ENCODE measurements at regions not wholly inside any gene's neighbourhood (a gene's known extent, or its start where the extent isn't known, plus 50 kb on each side); places are given as distances from the start of the nearest gene placed in this dataset.

GRCh38 chr4:137901114-137901513 is 341.0 kb downstream of the SLC7A11 start:
- Histone ChIP-seq H3K4me3 (ENCODE audit: low read depth, low read length) (no peak overlapping the region), H3K36me3 (ENCODE audit: control insufficient read depth in 2 of 2, insufficient read depth in 1 of 2, low read length in 2 of 2) (no peaks in the 10 kb centered on the region), H3K27ac (ENCODE audit: extremely low read depth, low read depth, low read length) (no peak overlapping the region), H3K4me1 (ENCODE audit: control insufficient read depth, insufficient read depth, low read length) (no peaks in the 10 kb centered on the region), H3K9me3 (ENCODE audit: control insufficient read depth, insufficient read depth, low read depth, low read length) (no peaks in the 10 kb centered on the region)
- ChIA-PET POLR2A (no interaction called here), CTCF (no interaction called here)
- TF ChIP-seq GFI1B (tag by site-specific recombination; IDR thresholded peaks at IDR 0.05) (no peak), ZNF121 (tag by site-specific recombination; IDR thresholded peaks at IDR 0.05) (no peak), BCL11B (tag by site-specific recombination; IDR thresholded peaks at IDR 0.05; ENCODE audit: low read depth) (no peak), MZF1 (tag by site-specific recombination; IDR thresholded peaks at IDR 0.05; ENCODE audit: borderline replicate concordance) (no peak), ZNF585B (tag by site-specific recombination; IDR thresholded peaks at IDR 0.05) (no peak), GLIS1 (tag by site-specific recombination; IDR thresholded peaks at IDR 0.05) (no peak), ZNF747 (tag by site-specific recombination; IDR thresholded peaks at IDR 0.05) (no peak), ZNF366 (tag by site-specific recombination; conservative IDR thresholded peaks at IDR 0.05) (no peak), ZNF791 (tag by site-specific recombination; IDR thresholded peaks at IDR 0.05) (no peak), ZNF530 (tag by site-specific recombination; IDR thresholded peaks at IDR 0.05; ENCODE audit: low read depth) (no peak), CTCF (tag by site-specific recombination; IDR thresholded peaks at IDR 0.05) (no peak), ZNF623 (tag by site-specific recombination; IDR thresholded peaks at IDR 0.05) (no peak), ZNF658 (tag by site-specific recombination; IDR thresholded peaks at IDR 0.05) (no peak), ZBTB21 (tag by site-specific recombination; IDR thresholded peaks at IDR 0.05) (no peak), KLF10 (tag by site-specific recombination; IDR thresholded peaks at IDR 0.05) (no peak), ZBTB6 (tag by site-specific recombination; IDR thresholded peaks at IDR 0.05) (no peak), ZNF423 (tag by site-specific recombination; IDR thresholded peaks at IDR 0.05) (no peak), PRDM6 (tag by site-specific recombination; IDR thresholded peaks at IDR 0.05) (no peak), ZFP69B (tag by site-specific recombination; IDR thresholded peaks at IDR 0.05) (no peak), ZNF174 (tag by site-specific recombination; IDR thresholded peaks at IDR 0.05) (no peak)

GRCh38 chr4:137896221-137896737 is 345.9 kb downstream of the SLC7A11 start:
- H3K36me3 ChIP-seq (ENCODE audit: control insufficient read depth in 2 of 2, insufficient read depth in 1 of 2, low read length in 2 of 2), result no peaks in the 10 kb centered on the region
- H3K27ac ChIP-seq (ENCODE audit: extremely low read depth, low read depth, low read length), result no peak overlapping the region
- ChIA-PET POLR2A (no interaction called here), CTCF (no interaction called here)
- no peak overlapping the region for H3K4me3 ChIP-seq (ENCODE audit: low read depth, low read length)
- no peaks in the 10 kb centered on the region for H3K4me1 ChIP-seq (ENCODE audit: control insufficient read depth, insufficient read depth, low read length)
- no peaks in the 10 kb centered on the region for H3K9me3 ChIP-seq (ENCODE audit: control insufficient read depth, insufficient read depth, low read depth, low read length)
- TF ChIP-seq TSHZ1 (tag by site-specific recombination; IDR thresholded peaks at IDR 0.05; ENCODE audit: borderline replicate concordance), result no peak
- TF ChIP-seq ZNF280D (tag by site-specific recombination; IDR thresholded peaks at IDR 0.05), result no peak
- no peak for TF ChIP-seq TCF7L2 (IDR thresholded peaks at IDR 0.05; ENCODE audit: borderline replicate concordance, low read depth, low read length)
- no peak for TF ChIP-seq KLF9 (tag by site-specific recombination; IDR thresholded peaks at IDR 0.05; ENCODE audit: low read depth)
- no peak for TF ChIP-seq WT1 (tag by site-specific recombination; IDR thresholded peaks at IDR 0.05)
- no peak for TF ChIP-seq MEIS1 (CRISPR knock-in tag; IDR thresholded peaks at IDR 0.05; ENCODE audit: borderline replicate concordance)
- TF ChIP-seq ZNF169 (tag by site-specific recombination; IDR thresholded peaks at IDR 0.05), result no peak

All from HEK293 (cell line).